A673 (cell line): ENCODE measurements at regions not wholly inside any gene's neighbourhood (a gene's known extent, or its start where the extent isn't known, plus 50 kb on each side); places are given as distances from the start of the nearest gene placed in this dataset.

Experiments
- BruUV-seq: library from RNA; stranded (reverse); fragments of 400-500 nt; replicated peaks from 2 replicates; lab custom pipeline; 2021; lab: Mats Ljungman, UMichigan
- CTCF ChIA-PET: fragments of 300-600 bp; sonication (Branson Sonifier 250); formaldehyde crosslinking; loops from one replicate; lab custom pipeline; 2022; ENCODE audit warnings: antibody characterized with exemption; lab: Charles Lee
- POLR2A ChIA-PET: fragments of 300-600 bp; sonication (Branson Sonifier 250); formaldehyde crosslinking; loops from one replicate; lab custom pipeline; 2022; ENCODE audit warnings: antibody characterized with exemption; ENCODE audit not compliant: low non-redundant PET; lab: Charles Lee
- DNase-seq: peaks from one replicate; pipeline ENCODE4 v3.0.0-alpha.2; 2015; ENCODE audit warnings: low spot score
- H3K27ac ChIP-seq: fragments of 200-600 bp; sonication (generic); 2 replicates; pipeline ENCODE4 v1.5.1; 2016; ENCODE audit warnings: mixed run types, low read depth, mild to moderate bottlenecking, mixed read lengths, antibody characterized with exemption, low read length; ENCODE audit not compliant: poor library complexity, severe bottlenecking
- H3K27me3 ChIP-seq: fragments of 200-600 bp; sonication (generic); replicated peaks from 2 replicates; pipeline ENCODE4 v1.6.1; 2017; ENCODE audit warnings: mixed run types, low read depth, mild to moderate bottlenecking, mixed read lengths, antibody characterized with exemption, low read length; ENCODE audit not compliant: insufficient read depth, poor library complexity
- H3K36me3 ChIP-seq: fragments of 200-600 bp; sonication (generic); 2 replicates; pipeline ENCODE4 v1.6.1; 2016; ENCODE audit warnings: mixed run types, mild to moderate bottlenecking, mixed read lengths, antibody characterized with exemption, low read length; ENCODE audit not compliant: insufficient read depth, poor library complexity, severe bottlenecking
- H3K4me1 ChIP-seq: fragments of 200-600 bp; sonication (generic); 2 replicates; pipeline ENCODE4 v1.6.1; 2017; ENCODE audit warnings: mixed run types, mild to moderate bottlenecking, mixed read lengths, antibody characterized with exemption, low read length; ENCODE audit not compliant: insufficient read depth, poor library complexity, severe bottlenecking
- H3K4me3 ChIP-seq: fragments of 200-600 bp; sonication (generic); 2 replicates; pipeline ENCODE4 v1.5.1; 2016; ENCODE audit warnings: low read depth, mixed run types, mild to moderate bottlenecking, mixed read lengths, low read length; ENCODE audit not compliant: poor library complexity, severe bottlenecking
- H3K9me3 ChIP-seq: fragments of 200-600 bp; sonication (generic); 2 replicates; pipeline ENCODE4 v1.6.1; 2016; ENCODE audit warnings: mixed run types, low read depth, mild to moderate bottlenecking, mixed read lengths, antibody characterized with exemption, low read length; ENCODE audit not compliant: poor library complexity, severe bottlenecking
- EZH2 ChIP-seq: fragments of 200-600 bp; sonication (generic); IDR thresholded peaks from 2 replicates; pipeline ENCODE4 v1.6.1; 2017; ENCODE audit warnings: borderline replicate concordance, low read depth, mild to moderate bottlenecking, mixed read lengths, antibody characterized with exemption, low read length; ENCODE audit not compliant: poor library complexity, severe bottlenecking
- intact Hi-C: fragments of 100-400 bp; cut with micrococcal nuclease; formaldehyde crosslinking; loops from one replicate; pipeline ENCODE4 v1.10.0; 2022; ENCODE audit not compliant: unreplicated experiment
- TF ChIP-seq, protein P1 (sequence below): fragments of 300-800, 200-600 bp; sonication (generic); conservative IDR thresholded peaks from 2 replicates; pipeline ENCODE4 v1.5.1; 2017; ENCODE audit warnings: low read depth, mild to moderate bottlenecking, antibody characterized with exemption, low read length, moderate library complexity, mixed read lengths

DNA sequence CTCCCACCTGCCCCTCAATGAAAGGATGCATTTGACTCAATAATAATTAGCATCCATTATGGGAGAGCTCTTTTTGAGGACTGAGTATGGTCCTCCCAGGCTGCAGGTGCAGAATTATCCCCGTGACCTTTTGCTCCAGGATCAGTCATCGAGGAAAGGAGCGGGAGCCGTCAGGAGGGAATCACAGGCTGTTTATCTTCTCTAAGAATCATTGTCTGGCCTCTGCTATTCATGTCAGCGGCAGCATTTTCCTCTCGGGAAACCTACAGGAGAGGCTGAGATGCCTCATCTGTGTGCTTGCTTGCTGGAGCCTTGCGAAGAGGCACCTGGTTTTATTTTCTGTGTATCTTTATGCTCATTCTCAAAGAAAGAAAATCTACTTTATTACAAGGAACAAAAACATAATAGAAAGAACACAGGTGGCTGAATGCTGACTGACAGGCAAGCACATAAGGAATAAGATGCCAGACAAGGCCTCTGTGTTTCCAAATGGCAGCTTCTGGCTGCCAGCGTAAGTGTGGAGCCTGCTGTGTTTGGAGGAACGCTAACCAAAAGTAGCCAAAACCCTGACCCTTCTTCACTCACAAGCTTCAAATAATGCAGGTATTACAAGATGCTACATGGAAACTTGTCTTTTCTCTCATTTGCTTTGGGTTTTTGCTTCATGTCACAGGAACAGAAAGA is 539.1 kb upstream of the MARCKS start:
- intact Hi-C loops, result no loop called here
- H3K4me3 ChIP-seq, result no peak overlapping the region
- no peaks in the 10 kb centered on the region for H3K27me3 ChIP-seq
- POLR2A ChIA-PET, result no interaction called here
- H3K9me3 ChIP-seq, result no peaks in the 10 kb centered on the region
- CTCF ChIA-PET, result no interaction called here
- no peak for TF ChIP-seq EZH2
- TF ChIP-seq, protein P1, sequence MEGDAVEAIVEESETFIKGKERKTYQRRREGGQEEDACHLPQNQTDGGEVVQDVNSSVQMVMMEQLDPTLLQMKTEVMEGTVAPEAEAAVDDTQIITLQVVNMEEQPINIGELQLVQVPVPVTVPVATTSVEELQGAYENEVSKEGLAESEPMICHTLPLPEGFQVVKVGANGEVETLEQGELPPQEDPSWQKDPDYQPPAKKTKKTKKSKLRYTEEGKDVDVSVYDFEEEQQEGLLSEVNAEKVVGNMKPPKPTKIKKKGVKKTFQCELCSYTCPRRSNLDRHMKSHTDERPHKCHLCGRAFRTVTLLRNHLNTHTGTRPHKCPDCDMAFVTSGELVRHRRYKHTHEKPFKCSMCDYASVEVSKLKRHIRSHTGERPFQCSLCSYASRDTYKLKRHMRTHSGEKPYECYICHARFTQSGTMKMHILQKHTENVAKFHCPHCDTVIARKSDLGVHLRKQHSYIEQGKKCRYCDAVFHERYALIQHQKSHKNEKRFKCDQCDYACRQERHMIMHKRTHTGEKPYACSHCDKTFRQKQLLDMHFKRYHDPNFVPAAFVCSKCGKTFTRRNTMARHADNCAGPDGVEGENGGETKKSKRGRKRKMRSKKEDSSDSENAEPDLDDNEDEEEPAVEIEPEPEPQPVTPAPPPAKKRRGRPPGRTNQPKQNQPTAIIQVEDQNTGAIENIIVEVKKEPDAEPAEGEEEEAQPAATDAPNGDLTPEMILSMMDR, result no peak
- no peaks in the 10 kb centered on the region for H3K4me1 ChIP-seq
- no TSS peak for BruUV-seq
- H3K27ac ChIP-seq, result no peak overlapping the region
- DNase-seq, result no peak
- no peaks in the 10 kb centered on the region for H3K36me3 ChIP-seq

DNA sequence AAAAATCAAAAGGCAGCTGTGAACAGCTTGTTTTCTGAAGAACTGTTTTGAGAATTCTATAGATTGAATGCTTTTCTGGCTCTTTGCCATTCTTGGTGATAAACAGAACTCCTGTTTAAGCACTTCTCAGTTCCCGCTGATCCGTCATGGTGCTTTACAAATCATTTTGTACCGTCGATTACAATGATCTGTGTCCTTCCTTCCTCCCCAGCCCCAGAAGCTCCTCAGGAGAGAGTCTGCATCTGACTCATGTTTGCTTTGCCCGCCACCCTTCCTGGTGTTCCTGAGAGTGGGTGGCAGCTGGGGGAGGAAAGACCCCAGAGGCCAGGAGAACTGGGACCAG is 538.6 kb upstream of the MARCKS start:
- peak; percentile 74 for DNase-seq
- Histone ChIP-seq H3K9me3 (no peaks in the 10 kb centered on the region), H3K27me3 (no peaks in the 10 kb centered on the region), H3K27ac (no peak overlapping the region), H3K4me3 (no peak overlapping the region), H3K36me3 (no peaks in the 10 kb centered on the region), H3K4me1 (no peaks in the 10 kb centered on the region)
- BruUV-seq, result no TSS peak
- TF ChIP-seq EZH2, result no peak
- TF ChIP-seq, protein P1, result no peak
- POLR2A ChIA-PET, result no interaction called here
- CTCF ChIA-PET, result no interaction called here
- intact Hi-C loops, result no loop called here

DNA sequence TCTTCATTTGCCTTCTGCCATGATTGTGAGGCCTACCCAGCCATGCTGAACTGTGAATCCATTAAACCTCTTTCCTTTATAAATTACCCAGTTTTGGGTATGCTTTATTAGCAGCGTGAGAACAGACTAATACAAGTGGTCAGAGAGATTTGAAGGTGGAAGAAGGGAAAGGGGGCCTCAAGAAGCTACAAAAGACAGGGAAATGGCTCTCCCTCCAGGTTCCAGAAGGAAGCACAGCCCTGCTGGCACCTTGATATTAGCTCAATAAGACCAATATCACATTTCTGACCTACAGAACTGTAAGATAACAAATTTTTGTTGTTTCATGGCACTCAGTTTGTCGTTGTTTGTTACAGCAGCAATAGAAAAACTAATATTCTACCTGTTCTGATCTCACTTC is 536.5 kb upstream of the MARCKS start:
- no peaks in the 10 kb centered on the region for H3K4me1 ChIP-seq
- intact Hi-C loops, result no loop called here
- no TSS peak for BruUV-seq
- no peak overlapping the region for H3K4me3 ChIP-seq
- no peak overlapping the region for H3K27ac ChIP-seq
- H3K9me3 ChIP-seq, result no peaks in the 10 kb centered on the region
- no peak for DNase-seq
- POLR2A ChIA-PET, result no interaction called here
- CTCF ChIA-PET, result no interaction called here
- TF ChIP-seq, protein P1, result 0 out of 2 replicates have a peak, but pooled peaks have one; percentile 20
- no peak for TF ChIP-seq EZH2
- no peaks in the 10 kb centered on the region for H3K36me3 ChIP-seq
- H3K27me3 ChIP-seq, result no peaks in the 10 kb centered on the region
